Adrenal gland (tissue), 5 donors: ENCODE measurements at regions not wholly inside any gene's neighbourhood (a gene's known extent, or its start where the extent isn't known, plus 50 kb on each side); places are given as distances from the start of the nearest gene placed in this dataset.

Experiments used
- POLR2A ChIP-seq, 2 donors: fragments of 450-650 bp; IDR thresholded peaks; one replicate each; pipeline ENCODE4 v1.6.1; 2017; ENCODE audit warnings: antibody characterized with exemption in 2 of 2, mild to moderate bottlenecking in 2 of 2, moderate library complexity in 1 of 2
- TF ChIP-seq, protein P1 (sequence below), 6 experiments: fragments of 450-650 bp in 4 of 6; fragments of 200-600 bp in 2 of 6; sonication (generic) in 1 of 6; IDR thresholded peaks; 1 replicate in 5 of 6; 2 replicates in 1 of 6; pipeline versions ENCODE4 v1.5.1 to v1.8.0; 2016 to 2021; ENCODE audit warnings: antibody characterized with exemption in 6 of 6, mild to moderate bottlenecking in 2 of 6, moderate library complexity in 1 of 6
- donor health status: DM: no; HTN: no; CAD: no.

DNA sequence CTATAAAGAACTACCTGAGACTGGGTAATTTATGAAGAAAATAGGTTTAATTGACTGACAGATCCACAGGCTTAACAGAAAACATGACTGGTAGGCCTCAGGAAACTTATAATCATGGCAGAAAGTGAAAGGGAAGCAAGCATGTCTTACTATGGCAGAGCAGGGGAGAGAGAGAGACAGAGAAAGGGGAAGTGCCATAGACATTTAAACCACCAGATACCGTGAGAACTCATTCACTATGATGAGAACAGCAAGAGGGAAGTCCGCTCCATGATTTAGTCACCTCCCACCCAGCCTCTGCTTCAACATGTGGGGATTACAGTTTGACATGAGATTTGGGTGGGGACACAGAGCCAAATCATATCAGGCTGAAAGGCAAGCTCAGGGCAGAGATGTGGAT, 327.1 kb upstream of the DDI1 start:
- TF ChIP-seq, protein P1, sequence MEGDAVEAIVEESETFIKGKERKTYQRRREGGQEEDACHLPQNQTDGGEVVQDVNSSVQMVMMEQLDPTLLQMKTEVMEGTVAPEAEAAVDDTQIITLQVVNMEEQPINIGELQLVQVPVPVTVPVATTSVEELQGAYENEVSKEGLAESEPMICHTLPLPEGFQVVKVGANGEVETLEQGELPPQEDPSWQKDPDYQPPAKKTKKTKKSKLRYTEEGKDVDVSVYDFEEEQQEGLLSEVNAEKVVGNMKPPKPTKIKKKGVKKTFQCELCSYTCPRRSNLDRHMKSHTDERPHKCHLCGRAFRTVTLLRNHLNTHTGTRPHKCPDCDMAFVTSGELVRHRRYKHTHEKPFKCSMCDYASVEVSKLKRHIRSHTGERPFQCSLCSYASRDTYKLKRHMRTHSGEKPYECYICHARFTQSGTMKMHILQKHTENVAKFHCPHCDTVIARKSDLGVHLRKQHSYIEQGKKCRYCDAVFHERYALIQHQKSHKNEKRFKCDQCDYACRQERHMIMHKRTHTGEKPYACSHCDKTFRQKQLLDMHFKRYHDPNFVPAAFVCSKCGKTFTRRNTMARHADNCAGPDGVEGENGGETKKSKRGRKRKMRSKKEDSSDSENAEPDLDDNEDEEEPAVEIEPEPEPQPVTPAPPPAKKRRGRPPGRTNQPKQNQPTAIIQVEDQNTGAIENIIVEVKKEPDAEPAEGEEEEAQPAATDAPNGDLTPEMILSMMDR (IDR thresholded peaks at IDR 0.05): no peak
- no peak for TF ChIP-seq POLR2A (IDR thresholded peaks at IDR 0.05)
